ENCODE measurements at regions not wholly inside any gene's neighbourhood (a gene's known extent, or its start where the extent isn't known, plus 50 kb on each side); places are given as distances from the start of the nearest gene placed in this dataset.
"Not testable (repeated sequence)": the region's sequence is repeated elsewhere in the genome, so short reads cannot be mapped to it uniquely, and the experiment has no call there.

- Histone ChIP-seq H3K4me3 (ENCODE audit: low read depth, low read length) (no peak overlapping the region), H3K27me3 (ENCODE audit: control insufficient read depth, insufficient read depth, low read length) (no peaks in the 10 kb centered on the region), H3K36me3 (ENCODE audit: control insufficient read depth, insufficient read depth, low read length) (no peaks in the 10 kb centered on the region)
- no peak for DNase-seq (ENCODE audit: low read depth)
- no peak for TF ChIP-seq CTCF (IDR thresholded peaks at IDR 0.05; ENCODE audit: insufficient read depth, low read length, poor library complexity, severe bottlenecking)
These were observed 95.7 kb upstream of the NCAM2 start for GRCh38 chr21:20902511-20902910.

- no peaks in the 10 kb centered on the region for H3K36me3 ChIP-seq (ENCODE audit: control insufficient read depth, insufficient read depth, low read length)
- DNase-seq (ENCODE audit: low read depth): no peak
- no peak for TF ChIP-seq CTCF (IDR thresholded peaks at IDR 0.05; ENCODE audit: insufficient read depth, low read length, poor library complexity, severe bottlenecking)
- no peaks in the 10 kb centered on the region for H3K27me3 ChIP-seq (ENCODE audit: control insufficient read depth, insufficient read depth, low read length)
- no peak overlapping the region for H3K4me3 ChIP-seq (ENCODE audit: low read depth, low read length)
These were observed 95.2 kb upstream of the NCAM2 start for GRCh38 chr21:20902998-20903397.

GRCh38 chr21:20927555-20927954, 70.7 kb upstream of the NCAM2 start:
- H3K27me3 ChIP-seq (ENCODE audit: control insufficient read depth, insufficient read depth, low read length); H3K36me3 ChIP-seq (ENCODE audit: control insufficient read depth, insufficient read depth, low read length); DNase-seq (ENCODE audit: low read depth); H3K4me3 ChIP-seq (ENCODE audit: low read depth, low read length): not testable (repeated sequence)

GRCh38 chr21:20942523-20942922, 55.7 kb upstream of the NCAM2 start:
- H3K36me3 ChIP-seq (ENCODE audit: control insufficient read depth, insufficient read depth, low read length): no peaks in the 10 kb centered on the region
- TF ChIP-seq CTCF (IDR thresholded peaks at IDR 0.05; ENCODE audit: insufficient read depth, low read length, poor library complexity, severe bottlenecking): no peak
- no peak for DNase-seq (ENCODE audit: low read depth)

GRCh38 chr21:20943561-20943997, 54.6 kb upstream of the NCAM2 start:
- H3K4me3 ChIP-seq (ENCODE audit: low read depth, low read length): no peak overlapping the region
- no peak for DNase-seq (ENCODE audit: low read depth)
- no peaks in the 10 kb centered on the region for H3K27me3 ChIP-seq (ENCODE audit: control insufficient read depth, insufficient read depth, low read length)
- H3K36me3 ChIP-seq (ENCODE audit: control insufficient read depth, insufficient read depth, low read length): no peaks in the 10 kb centered on the region
- no peak for TF ChIP-seq CTCF (IDR thresholded peaks at IDR 0.05; ENCODE audit: insufficient read depth, low read length, poor library complexity, severe bottlenecking)

More at GRCh38 chr21:20942523-20942922, 55.7 kb upstream of the NCAM2 start:
- H3K27me3 ChIP-seq (ENCODE audit: control insufficient read depth, insufficient read depth, low read length): no peaks in the 10 kb centered on the region
- no peak overlapping the region for H3K4me3 ChIP-seq (ENCODE audit: low read depth, low read length)

GRCh38 chr21:20944139-20944538, 54.1 kb upstream of the NCAM2 start:
- no peak for DNase-seq (ENCODE audit: low read depth)
- Histone ChIP-seq H3K4me3 (ENCODE audit: low read depth, low read length) (no peak overlapping the region), H3K27me3 (ENCODE audit: control insufficient read depth, insufficient read depth, low read length) (no peaks in the 10 kb centered on the region), H3K36me3 (ENCODE audit: control insufficient read depth, insufficient read depth, low read length) (no peaks in the 10 kb centered on the region)
- TF ChIP-seq CTCF (IDR thresholded peaks at IDR 0.05; ENCODE audit: insufficient read depth, low read length, poor library complexity, severe bottlenecking): no peak
